ENCODE measurements at regions not wholly inside any gene's neighbourhood (a gene's known extent, or its start where the extent isn't known, plus 50 kb on each side); places are given as distances from the start of the nearest gene placed in this dataset.
"Not testable (repeated sequence)": the region's sequence is repeated elsewhere in the genome, so short reads cannot be mapped to it uniquely, and the experiment has no call there.

DNA sequence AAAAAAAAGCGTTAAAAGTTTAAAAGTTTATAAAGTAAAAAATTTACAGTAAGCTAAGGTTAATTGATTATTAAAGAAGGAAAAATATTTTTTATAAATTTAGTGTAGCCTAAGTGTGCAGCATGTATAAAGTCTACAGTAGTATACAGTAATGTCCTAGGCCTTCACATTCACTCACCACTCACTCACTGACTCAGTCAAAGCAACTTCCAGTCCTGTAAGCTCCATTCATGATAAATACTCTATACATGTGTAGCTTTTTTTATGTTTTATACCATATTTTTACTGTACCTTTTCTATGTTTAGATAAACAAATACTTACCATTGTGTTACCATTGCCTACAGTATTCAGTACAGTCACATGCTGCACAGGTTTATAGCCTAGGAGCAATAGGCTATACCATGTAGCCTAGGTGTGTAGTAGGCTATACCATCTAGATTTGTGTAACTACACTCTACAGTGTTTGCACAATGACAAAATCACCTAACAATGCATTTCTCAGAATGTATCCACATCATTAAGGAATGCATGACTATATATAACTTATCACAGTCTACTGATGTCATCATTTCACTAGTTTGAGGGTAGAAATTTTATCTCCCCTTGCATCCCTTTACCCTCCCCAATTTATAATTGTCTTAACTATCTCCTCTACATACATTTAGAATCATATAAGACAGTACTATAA lies 158.4 kb upstream of the USP9X start:
- TF ChIP-seq, protein P1, sequence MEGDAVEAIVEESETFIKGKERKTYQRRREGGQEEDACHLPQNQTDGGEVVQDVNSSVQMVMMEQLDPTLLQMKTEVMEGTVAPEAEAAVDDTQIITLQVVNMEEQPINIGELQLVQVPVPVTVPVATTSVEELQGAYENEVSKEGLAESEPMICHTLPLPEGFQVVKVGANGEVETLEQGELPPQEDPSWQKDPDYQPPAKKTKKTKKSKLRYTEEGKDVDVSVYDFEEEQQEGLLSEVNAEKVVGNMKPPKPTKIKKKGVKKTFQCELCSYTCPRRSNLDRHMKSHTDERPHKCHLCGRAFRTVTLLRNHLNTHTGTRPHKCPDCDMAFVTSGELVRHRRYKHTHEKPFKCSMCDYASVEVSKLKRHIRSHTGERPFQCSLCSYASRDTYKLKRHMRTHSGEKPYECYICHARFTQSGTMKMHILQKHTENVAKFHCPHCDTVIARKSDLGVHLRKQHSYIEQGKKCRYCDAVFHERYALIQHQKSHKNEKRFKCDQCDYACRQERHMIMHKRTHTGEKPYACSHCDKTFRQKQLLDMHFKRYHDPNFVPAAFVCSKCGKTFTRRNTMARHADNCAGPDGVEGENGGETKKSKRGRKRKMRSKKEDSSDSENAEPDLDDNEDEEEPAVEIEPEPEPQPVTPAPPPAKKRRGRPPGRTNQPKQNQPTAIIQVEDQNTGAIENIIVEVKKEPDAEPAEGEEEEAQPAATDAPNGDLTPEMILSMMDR (IDR thresholded peaks at IDR 0.05), result not testable (repeated sequence)
- TF ChIP-seq POLR2A (IDR thresholded peaks at IDR 0.05), result not testable (repeated sequence)

Measured in thyroid gland (tissue), 4 donors.